OCI-LY7 (cell line): ENCODE measurements at regions not wholly inside any gene's neighbourhood (a gene's known extent, or its start where the extent isn't known, plus 50 kb on each side); places are given as distances from the start of the nearest gene placed in this dataset.

Source experiments
- CTCF ChIP-seq: fragments of 200-600 bp; sonication (generic); conservative IDR thresholded peaks from 2 replicates; pipeline ENCODE4 v1.5.1; 2014; ENCODE audit warnings: mild to moderate bottlenecking, antibody characterized with exemption, low read length, moderate library complexity, mixed read lengths
- EZH2phosphoT487 ChIP-seq: fragments of 200-600 bp; sonication (generic); IDR thresholded peaks from 2 replicates; pipeline ENCODE4 v1.6.1; 2018; ENCODE audit warnings: low read depth, borderline replicate concordance, mild to moderate bottlenecking, mixed run types, antibody characterized with exemption, low read length, moderate library complexity, mixed read lengths

GRCh38 chr10:83045731-83046130 lies 1093.6 kb upstream of the GHITM start:
- TF ChIP-seq CTCF: no peak
- no peak for TF ChIP-seq EZH2phosphoT487
